Panc1 (cell line): ENCODE measurements at regions not wholly inside any gene's neighbourhood (a gene's known extent, or its start where the extent isn't known, plus 50 kb on each side); places are given as distances from the start of the nearest gene placed in this dataset.

Source experiments
- ATAC-seq: fragments of 200-7000 bp; cut with Tn5 transposase; 2 replicates; pipeline ENCODE4 v1.9.1; 2020; ENCODE audit warnings: mild to moderate bottlenecking, moderate library complexity
- BruUV-seq: library from RNA; stranded (reverse); fragments of 400-500 nt; replicated peaks from 2 replicates; lab custom pipeline; 2021; lab: Mats Ljungman, UMichigan
- CTCF ChIA-PET: fragments of 300-600 bp; sonication (Branson Sonifier 250); formaldehyde crosslinking; loops from one replicate; lab custom pipeline; 2022; ENCODE audit warnings: antibody characterized with exemption; lab: Charles Lee
- POLR2A ChIA-PET: fragments of 300-600 bp; sonication (Branson Sonifier 250); formaldehyde crosslinking; loops from one replicate; lab custom pipeline; 2022; ENCODE audit warnings: antibody characterized with exemption; lab: Charles Lee
- DNase-seq: peaks from one replicate; pipeline ENCODE4 v3.0.0-alpha.2; 2010; ENCODE audit warnings: low read depth, low spot score
- H3K27ac ChIP-seq: 2 replicates; pipeline ENCODE4 v1.5.1; 2011; ENCODE audit warnings: mild to moderate bottlenecking, low read length, inconsistent platforms
- H3K27me3 ChIP-seq: fragments of 200-500 bp; sonication (Bioruptor generic); 2 replicates; pipeline ENCODE4 v1.6.0; 2014; ENCODE audit warnings: low read length, inconsistent platforms; ENCODE audit not compliant: control insufficient read depth, insufficient read depth
- H3K36me3 ChIP-seq: fragments of 200-500 bp; sonication (Bioruptor generic); 2 replicates; pipeline ENCODE4 v1.5.1; 2014; ENCODE audit warnings: inconsistent platforms, mild to moderate bottlenecking, low read length, moderate library complexity; ENCODE audit not compliant: control insufficient read depth, insufficient read depth
- H3K4me1 ChIP-seq: 2 replicates; pipeline ENCODE4 v1.5.1; 2011; ENCODE audit warnings: inconsistent platforms, mild to moderate bottlenecking, low read length, moderate library complexity; ENCODE audit not compliant: control insufficient read depth, insufficient read depth
- H3K4me3 ChIP-seq, 2 experiments: 2 replicates each; pipeline ENCODE4 v1.5.1; 2011 to 2012; ENCODE audit warnings: low read depth in 2 of 2, low read length in 2 of 2, mild to moderate bottlenecking in 2 of 2, inconsistent platforms in 1 of 2, moderate library complexity in 1 of 2
- H3K9me3 ChIP-seq: fragments of 200-500 bp; sonication (Bioruptor generic); 2 replicates; pipeline ENCODE4 v1.5.1; 2014; ENCODE audit warnings: low read depth, mild to moderate bottlenecking, inconsistent platforms, low read length, moderate library complexity; ENCODE audit not compliant: control insufficient read depth, insufficient read depth
- CTCF ChIP-seq: fragments of 450-650 bp; IDR thresholded peaks from 2 replicates; pipeline ENCODE4 v1.5.1; 2017; ENCODE audit warnings: mild to moderate bottlenecking
- POLR2AphosphoS5 ChIP-seq: IDR thresholded peaks from 2 replicates; pipeline ENCODE4 v1.6.1; 2012; ENCODE audit warnings: mild to moderate bottlenecking, low read depth, low read length, moderate library complexity
- REST ChIP-seq, 2 experiments: IDR thresholded peaks; 2 replicates each; pipeline ENCODE4 v1.6.1; 2011 to 2012; ENCODE audit warnings: low read depth in 2 of 2, control low read depth in 1 of 2, low read length in 1 of 2, mild to moderate bottlenecking in 1 of 2, moderate library complexity in 1 of 2; ENCODE audit not compliant: insufficient read depth in 1 of 2
- SIN3A ChIP-seq: IDR thresholded peaks from 2 replicates; pipeline ENCODE4 v1.6.1; 2012; ENCODE audit warnings: low read depth, mild to moderate bottlenecking, low read length, moderate library complexity, borderline replicate concordance; ENCODE audit not compliant: insufficient read depth
- TCF7L2 ChIP-seq: IDR thresholded peaks from 2 replicates; pipeline ENCODE4 v1.6.1; 2011; ENCODE audit warnings: mild to moderate bottlenecking, low read depth, low read length, inconsistent platforms
- in situ Hi-C: cut with HindIII; loops from 2 replicates; pipeline ENCODE4 v1.10.0; 2016; ENCODE audit warnings: low sequenced_read_pairs, low pct_unique_long_range_greater_than_20kb
- intact Hi-C: fragments of 100-400 bp; cut with micrococcal nuclease; formaldehyde crosslinking; loops from one replicate; pipeline ENCODE4 v1.10.0; 2022; ENCODE audit not compliant: unreplicated experiment

- Histone ChIP-seq H3K4me1 (no peaks in the 10 kb centered on the region), H3K27me3 (no peaks in the 10 kb centered on the region), H3K27ac (no peak overlapping the region), H3K4me3 (no peak overlapping the region), H3K9me3 (no peaks in the 10 kb centered on the region), H3K36me3 (no peaks in the 10 kb centered on the region)
- POLR2A ChIA-PET, result no interaction called here
- DNase-seq, result no peak
- TF ChIP-seq CTCF, result no peak
- no peak for TF ChIP-seq TCF7L2
- no peak for TF ChIP-seq POLR2AphosphoS5
- TF ChIP-seq SIN3A, result no peak
- no peak for TF ChIP-seq REST (IDR thresholded peaks at IDR 0.05; ENCODE audit: insufficient read depth in 1 of 2, low read depth in 2 of 2, low read length in 1 of 2)
- intact Hi-C loops, result no loop called here
- no TSS peak for BruUV-seq
- CTCF ChIA-PET, result no interaction called here
- in situ Hi-C loops, result no loop called here
- no peak for ATAC-seq
Measured at GRCh38 chr4:135274416-135274815, 1072.8 kb upstream of the PABPC4L start.

GRCh38 chr4:135269125-135269890 lies 1067.7 kb upstream of the PABPC4L start:
- no TSS peak for BruUV-seq
- CTCF ChIA-PET, result no interaction called here
- in situ Hi-C loops, result no loop called here
- ATAC-seq (no peak), DNase-seq (no peak)
- H3K36me3 ChIP-seq, result no peaks in the 10 kb centered on the region
- no peaks in the 10 kb centered on the region for H3K4me1 ChIP-seq
- POLR2A ChIA-PET, result no interaction called here
- intact Hi-C loops, result no loop called here
- H3K4me3 ChIP-seq, result no peak overlapping the region
- no peaks in the 10 kb centered on the region for H3K9me3 ChIP-seq
- no peak overlapping the region for H3K27ac ChIP-seq
- H3K27me3 ChIP-seq, result no peaks in the 10 kb centered on the region
- TF ChIP-seq POLR2AphosphoS5 (no peak), CTCF (no peak), TCF7L2 (no peak), SIN3A (no peak), REST (IDR thresholded peaks at IDR 0.05; ENCODE audit: insufficient read depth in 1 of 2, low read depth in 2 of 2, low read length in 1 of 2) (no peak)
